Tibial nerve (tissue), 4 donors: ENCODE measurements at regions not wholly inside any gene's neighbourhood (a gene's known extent, or its start where the extent isn't known, plus 50 kb on each side); places are given as distances from the start of the nearest gene placed in this dataset.

ENCODE experiments used
- CTCF ChIP-seq, 5 experiments: fragments of 200-600 bp in 3 of 5; fragments of 450-650 bp in 2 of 5; sonication (generic) in 3 of 5; IDR thresholded peaks; one replicate each; pipeline ENCODE4 v1.5.1; 2016 to 2019; ENCODE audit warnings: antibody characterized with exemption in 5 of 5, mild to moderate bottlenecking in 3 of 5, moderate library complexity in 2 of 5
- EP300 ChIP-seq, 2 donors: sonication (generic); formaldehyde crosslinking; IDR thresholded peaks; one replicate each; pipeline ENCODE4 v1.6.1; 2017; ENCODE audit warnings: antibody characterized with exemption in 2 of 2, mild to moderate bottlenecking in 1 of 2

GRCh38 chr12:94706250-94706661 lies 55.9 kb upstream of the TMCC3 start:
- TF ChIP-seq CTCF (IDR thresholded peaks at IDR 0.05) (no peak), EP300 (IDR thresholded peaks at IDR 0.05) (no peak)
